ENCODE measurements at regions not wholly inside any gene's neighbourhood (a gene's known extent, or its start where the extent isn't known, plus 50 kb on each side); places are given as distances from the start of the nearest gene placed in this dataset.

DNA sequence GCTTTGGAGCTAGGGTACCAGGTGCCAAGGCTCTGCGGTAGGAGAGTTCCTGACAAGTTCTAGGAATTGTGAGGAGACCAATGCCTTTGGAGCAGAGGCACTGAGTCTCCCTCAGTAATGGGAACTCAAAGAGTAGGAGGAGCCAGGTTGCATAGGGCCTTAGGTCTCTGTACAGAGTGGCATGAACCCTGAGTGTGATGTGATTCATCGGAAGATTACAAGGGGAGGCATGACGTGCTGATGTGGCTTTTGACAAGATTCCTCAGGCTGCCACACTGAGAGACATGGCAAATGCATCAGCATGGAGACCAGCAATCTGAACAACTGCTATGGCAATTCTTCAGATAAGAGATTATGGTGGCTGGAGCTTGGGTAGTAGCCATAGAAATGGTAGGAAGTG is 94.6 kb upstream of the SLC44A3 start:
- TF ChIP-seq TCF7L2 (IDR thresholded peaks at IDR 0.05; ENCODE audit: low read depth, low read length) (no peak), REST (IDR thresholded peaks at IDR 0.05; ENCODE audit: insufficient read depth in 1 of 2, low read depth in 2 of 2, low read length in 1 of 2) (no peak), POLR2AphosphoS5 (IDR thresholded peaks at IDR 0.05; ENCODE audit: low read depth, low read length) (no peak), SIN3A (IDR thresholded peaks at IDR 0.05; ENCODE audit: borderline replicate concordance, insufficient read depth, low read depth, low read length) (no peak)
- TF ChIP-seq, protein P1, sequence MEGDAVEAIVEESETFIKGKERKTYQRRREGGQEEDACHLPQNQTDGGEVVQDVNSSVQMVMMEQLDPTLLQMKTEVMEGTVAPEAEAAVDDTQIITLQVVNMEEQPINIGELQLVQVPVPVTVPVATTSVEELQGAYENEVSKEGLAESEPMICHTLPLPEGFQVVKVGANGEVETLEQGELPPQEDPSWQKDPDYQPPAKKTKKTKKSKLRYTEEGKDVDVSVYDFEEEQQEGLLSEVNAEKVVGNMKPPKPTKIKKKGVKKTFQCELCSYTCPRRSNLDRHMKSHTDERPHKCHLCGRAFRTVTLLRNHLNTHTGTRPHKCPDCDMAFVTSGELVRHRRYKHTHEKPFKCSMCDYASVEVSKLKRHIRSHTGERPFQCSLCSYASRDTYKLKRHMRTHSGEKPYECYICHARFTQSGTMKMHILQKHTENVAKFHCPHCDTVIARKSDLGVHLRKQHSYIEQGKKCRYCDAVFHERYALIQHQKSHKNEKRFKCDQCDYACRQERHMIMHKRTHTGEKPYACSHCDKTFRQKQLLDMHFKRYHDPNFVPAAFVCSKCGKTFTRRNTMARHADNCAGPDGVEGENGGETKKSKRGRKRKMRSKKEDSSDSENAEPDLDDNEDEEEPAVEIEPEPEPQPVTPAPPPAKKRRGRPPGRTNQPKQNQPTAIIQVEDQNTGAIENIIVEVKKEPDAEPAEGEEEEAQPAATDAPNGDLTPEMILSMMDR (IDR thresholded peaks at IDR 0.05), result no peak
- in situ Hi-C loops (cut with HindIII; ENCODE audit: low pct_unique_long_range_greater_than_20kb, low sequenced_read_pairs), result no loop called here
- Histone ChIP-seq H3K36me3 (ENCODE audit: control insufficient read depth, insufficient read depth, low read length) (no peaks in the 10 kb centered on the region), H3K4me3 (ENCODE audit: low read depth in 2 of 2, low read length in 2 of 2) (no peak overlapping the region), H3K4me1 (ENCODE audit: control insufficient read depth, insufficient read depth, low read length) (peaks cover 3% of the 10 kb centered on the region; the same call in 1 of the 2 replicates), H3K27ac (ENCODE audit: low read length) (no peak overlapping the region), H3K27me3 (ENCODE audit: control insufficient read depth, insufficient read depth, low read length) (no peaks in the 10 kb centered on the region), H3K9me3 (ENCODE audit: control insufficient read depth, insufficient read depth, low read depth, low read length) (no peaks in the 10 kb centered on the region)
- ATAC-seq, result no peak
- DNase-seq (ENCODE audit: low read depth, low spot score), result no peak
- ChIA-PET CTCF (no interaction called here), POLR2A (no interaction called here)
- intact Hi-C loops (cut with micrococcal nuclease; ENCODE audit: unreplicated experiment), result no loop called here
- no TSS peak for BruUV-seq (replicated peaks)

DNA sequence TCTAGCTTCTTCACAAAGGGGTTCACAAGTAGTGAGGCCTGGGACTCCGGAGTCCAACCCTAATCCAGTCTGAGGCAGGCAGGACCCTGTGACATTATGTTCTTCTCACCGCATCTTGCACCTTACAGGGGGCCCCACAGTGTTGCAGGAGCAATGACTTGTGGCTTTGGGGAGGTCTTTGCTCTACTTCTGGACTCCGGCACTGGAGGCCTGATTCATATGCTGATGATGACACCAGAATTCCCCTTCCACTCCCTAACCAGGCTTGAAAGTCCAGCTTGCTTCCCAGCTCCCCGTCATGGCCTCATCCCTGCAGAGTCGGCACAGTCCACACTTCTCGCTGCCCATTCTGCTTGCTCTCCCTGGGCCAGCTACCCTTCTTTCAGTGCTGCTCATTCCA is 96.3 kb upstream of the SLC44A3 start:
- no peak for DNase-seq (ENCODE audit: low read depth, low spot score)
- ChIA-PET CTCF (no interaction called here), POLR2A (no interaction called here)
- no peak overlapping the region for H3K4me3 ChIP-seq (ENCODE audit: low read depth in 2 of 2, low read length in 2 of 2)
- no peaks in the 10 kb centered on the region for H3K36me3 ChIP-seq (ENCODE audit: control insufficient read depth, insufficient read depth, low read length)
- H3K27ac ChIP-seq (ENCODE audit: low read length), result no peak overlapping the region
- intact Hi-C loops (cut with micrococcal nuclease; ENCODE audit: unreplicated experiment), result no loop called here
- no peaks in the 10 kb centered on the region for H3K27me3 ChIP-seq (ENCODE audit: control insufficient read depth, insufficient read depth, low read length)
- TF ChIP-seq TCF7L2 (IDR thresholded peaks at IDR 0.05; ENCODE audit: low read depth, low read length) (no peak), SIN3A (IDR thresholded peaks at IDR 0.05; ENCODE audit: borderline replicate concordance, insufficient read depth, low read depth, low read length) (no peak), REST (IDR thresholded peaks at IDR 0.05; ENCODE audit: insufficient read depth in 1 of 2, low read depth in 2 of 2, low read length in 1 of 2) (no peak), POLR2AphosphoS5 (IDR thresholded peaks at IDR 0.05; ENCODE audit: low read depth, low read length) (no peak)
- TF ChIP-seq, protein P1 (IDR thresholded peaks at IDR 0.05), result no peak
- ATAC-seq, result no peak
- no TSS peak for BruUV-seq (replicated peaks)
- in situ Hi-C loops (cut with HindIII; ENCODE audit: low pct_unique_long_range_greater_than_20kb, low sequenced_read_pairs), result no loop called here
- peaks cover 3% of the 10 kb centered on the region; the same call in 1 of the 2 replicates for H3K4me1 ChIP-seq (ENCODE audit: control insufficient read depth, insufficient read depth, low read length)
- H3K9me3 ChIP-seq (ENCODE audit: control insufficient read depth, insufficient read depth, low read depth, low read length), result no peaks in the 10 kb centered on the region
